ENCODE measurements at regions not wholly inside any gene's neighbourhood (a gene's known extent, or its start where the extent isn't known, plus 50 kb on each side); places are given as distances from the start of the nearest gene placed in this dataset.

DNA sequence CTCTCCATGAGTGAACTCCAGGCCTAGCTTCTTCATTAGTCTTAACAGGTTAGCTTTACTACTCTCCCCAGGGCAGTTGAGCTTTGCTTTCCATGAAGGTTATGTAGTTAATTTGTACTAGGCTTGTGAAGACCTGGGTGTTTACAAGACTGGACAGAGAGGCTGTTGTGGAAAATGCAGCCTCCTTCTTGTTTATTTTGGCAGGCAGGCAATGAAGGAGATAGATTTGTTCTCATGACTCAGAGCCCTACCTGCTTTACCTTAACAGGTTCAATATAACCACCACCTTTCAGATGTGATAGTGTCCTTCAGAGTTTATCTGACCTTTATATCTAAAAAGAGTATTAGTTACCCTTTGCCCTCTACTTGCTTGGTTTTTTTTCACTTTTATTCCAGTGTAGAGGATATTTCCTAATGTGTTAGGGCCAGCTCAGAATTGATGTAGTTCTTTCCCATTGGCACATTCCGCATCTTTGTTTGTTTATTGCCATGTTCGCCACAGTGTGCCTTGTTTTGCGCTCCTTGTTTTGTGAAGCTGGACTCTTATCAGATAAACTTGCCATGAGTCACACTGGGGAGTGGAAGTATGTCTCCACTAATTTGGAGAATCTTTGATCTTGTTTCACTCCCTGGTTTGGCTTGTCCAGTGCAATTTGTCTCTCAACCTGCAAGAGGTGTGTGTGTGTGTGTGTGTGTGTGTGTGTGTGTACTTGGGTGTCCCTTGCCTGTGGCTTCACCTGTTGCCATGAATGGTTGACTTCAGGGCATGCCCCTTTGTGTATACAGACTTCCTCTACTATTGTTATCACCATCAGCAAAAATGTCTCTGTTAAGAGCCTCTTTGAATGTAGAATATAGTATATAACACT lies 87.4 kb upstream of the MACF1 start (continued):
- TF ChIP-seq CREM (IDR thresholded peaks at IDR 0.05; ENCODE audit: low read depth) (peak; percentile 29; the same call in 1 of the 2 replicates), BRD9 (IDR thresholded peaks at IDR 0.05; ENCODE audit: low read depth, partially characterized antibody) (no peak), KLF13 (tag; IDR thresholded peaks at IDR 0.05; ENCODE audit: borderline replicate concordance, low read depth) (no peak), FOXJ2 (tag; IDR thresholded peaks at IDR 0.05) (peak; percentile 68; the same call in 1 of the 2 replicates), CSDE1 (IDR thresholded peaks at IDR 0.05) (no peak), ILK (tag; IDR thresholded peaks at IDR 0.05; ENCODE audit: borderline replicate concordance, low read depth) (no peak), BRF1 (IDR thresholded peaks at IDR 0.05; ENCODE audit: borderline replicate concordance, extremely low read depth, insufficient read length) (no peak), ZBTB7A (IDR thresholded peaks at IDR 0.05; ENCODE audit: borderline replicate concordance, control insufficient read depth, low read depth, low read length) (no peak), ZNF143 (CRISPR knock-in tag; IDR thresholded peaks at IDR 0.05) (no peak), HSF4 (CRISPR knock-in tag; IDR thresholded peaks at IDR 0.05; ENCODE audit: borderline replicate concordance) (no peak), MYC (IDR thresholded peaks at IDR 0.05; ENCODE audit: low read depth, low read length) (peak; percentile 44; the same call in 1 of the 2 replicates), MYC (CRISPR knock-in tag; IDR thresholded peaks at IDR 0.05; ENCODE audit: borderline replicate concordance, low read depth) (no peak), YY1 (IDR thresholded peaks at IDR 0.05; ENCODE audit: borderline replicate concordance in 1 of 3, control insufficient read depth in 1 of 3, extremely low read depth in 1 of 3, insufficient read depth in 3 of 3, insufficient read length in 1 of 3, insufficient replicate concordance in 2 of 3, low read depth in 1 of 3, low read length in 2 of 3) (no peak), ZNF696 (CRISPR knock-in tag; conservative IDR thresholded peaks at IDR 0.05) (no peak), ZNF354B (CRISPR knock-in tag; IDR thresholded peaks at IDR 0.05) (no peak), TSC22D4 (tag; IDR thresholded peaks at IDR 0.05) (no peak), MTA2 (IDR thresholded peaks at IDR 0.05; ENCODE audit: low read depth) (peak; percentile 34; the same call in 1 of the 2 replicates), SIN3B (IDR thresholded peaks at IDR 0.05; ENCODE audit: low read depth) (no peak), TRIM28 (IDR thresholded peaks at IDR 0.05) (0 out of 2 replicates have a peak, but pooled peaks have one; percentile 23)
- TF ChIP-seq, protein P1, sequence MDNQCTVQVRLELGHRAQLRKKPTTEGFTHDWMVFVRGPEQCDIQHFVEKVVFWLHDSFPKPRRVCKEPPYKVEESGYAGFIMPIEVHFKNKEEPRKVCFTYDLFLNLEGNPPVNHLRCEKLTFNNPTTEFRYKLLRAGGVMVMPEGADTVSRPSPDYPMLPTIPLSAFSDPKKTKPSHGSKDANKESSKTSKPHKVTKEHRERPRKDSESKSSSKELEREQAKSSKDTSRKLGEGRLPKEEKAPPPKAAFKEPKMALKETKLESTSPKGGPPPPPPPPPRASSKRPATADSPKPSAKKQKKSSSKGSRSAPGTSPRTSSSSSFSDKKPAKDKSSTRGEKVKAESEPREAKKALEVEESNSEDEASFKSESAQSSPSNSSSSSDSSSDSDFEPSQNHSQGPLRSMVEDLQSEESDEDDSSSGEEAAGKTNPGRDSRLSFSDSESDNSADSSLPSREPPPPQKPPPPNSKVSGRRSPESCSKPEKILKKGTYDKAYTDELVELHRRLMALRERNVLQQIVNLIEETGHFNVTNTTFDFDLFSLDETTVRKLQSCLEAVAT (IDR thresholded peaks at IDR 0.05): no peak
- TF ChIP-seq, protein P2, sequence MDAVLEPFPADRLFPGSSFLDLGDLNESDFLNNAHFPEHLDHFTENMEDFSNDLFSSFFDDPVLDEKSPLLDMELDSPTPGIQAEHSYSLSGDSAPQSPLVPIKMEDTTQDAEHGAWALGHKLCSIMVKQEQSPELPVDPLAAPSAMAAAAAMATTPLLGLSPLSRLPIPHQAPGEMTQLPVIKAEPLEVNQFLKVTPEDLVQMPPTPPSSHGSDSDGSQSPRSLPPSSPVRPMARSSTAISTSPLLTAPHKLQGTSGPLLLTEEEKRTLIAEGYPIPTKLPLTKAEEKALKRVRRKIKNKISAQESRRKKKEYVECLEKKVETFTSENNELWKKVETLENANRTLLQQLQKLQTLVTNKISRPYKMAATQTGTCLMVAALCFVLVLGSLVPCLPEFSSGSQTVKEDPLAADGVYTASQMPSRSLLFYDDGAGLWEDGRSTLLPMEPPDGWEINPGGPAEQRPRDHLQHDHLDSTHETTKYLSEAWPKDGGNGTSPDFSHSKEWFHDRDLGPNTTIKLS (IDR thresholded peaks at IDR 0.05; ENCODE audit: borderline replicate concordance, low read depth): no peak
- TF ChIP-seq, protein P3, sequence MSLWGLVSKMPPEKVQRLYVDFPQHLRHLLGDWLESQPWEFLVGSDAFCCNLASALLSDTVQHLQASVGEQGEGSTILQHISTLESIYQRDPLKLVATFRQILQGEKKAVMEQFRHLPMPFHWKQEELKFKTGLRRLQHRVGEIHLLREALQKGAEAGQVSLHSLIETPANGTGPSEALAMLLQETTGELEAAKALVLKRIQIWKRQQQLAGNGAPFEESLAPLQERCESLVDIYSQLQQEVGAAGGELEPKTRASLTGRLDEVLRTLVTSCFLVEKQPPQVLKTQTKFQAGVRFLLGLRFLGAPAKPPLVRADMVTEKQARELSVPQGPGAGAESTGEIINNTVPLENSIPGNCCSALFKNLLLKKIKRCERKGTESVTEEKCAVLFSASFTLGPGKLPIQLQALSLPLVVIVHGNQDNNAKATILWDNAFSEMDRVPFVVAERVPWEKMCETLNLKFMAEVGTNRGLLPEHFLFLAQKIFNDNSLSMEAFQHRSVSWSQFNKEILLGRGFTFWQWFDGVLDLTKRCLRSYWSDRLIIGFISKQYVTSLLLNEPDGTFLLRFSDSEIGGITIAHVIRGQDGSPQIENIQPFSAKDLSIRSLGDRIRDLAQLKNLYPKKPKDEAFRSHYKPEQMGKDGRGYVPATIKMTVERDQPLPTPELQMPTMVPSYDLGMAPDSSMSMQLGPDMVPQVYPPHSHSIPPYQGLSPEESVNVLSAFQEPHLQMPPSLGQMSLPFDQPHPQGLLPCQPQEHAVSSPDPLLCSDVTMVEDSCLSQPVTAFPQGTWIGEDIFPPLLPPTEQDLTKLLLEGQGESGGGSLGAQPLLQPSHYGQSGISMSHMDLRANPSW (CRISPR knock-in tag; IDR thresholded peaks at IDR 0.05): no peak
